Neural crest cell (in vitro differentiated cells): ENCODE measurements at regions not wholly inside any gene's neighbourhood (a gene's known extent, or its start where the extent isn't known, plus 50 kb on each side); places are given as distances from the start of the nearest gene placed in this dataset.
A peak's percentile ranks its signal among the peaks of the same experiment; 100 is the strongest.

Experiments used
- DNase-seq: peaks from one replicate; pipeline ENCODE4 v3.0.0; 2021; ENCODE audit warnings: low read depth, mixed read lengths, low spot score
- H3K27ac Mint-ChIP-seq: one replicate; pipeline ENCODE4 v1.8.0; 2021; ENCODE audit warnings: mild to moderate bottlenecking, mixed read lengths; ENCODE audit not compliant: unreplicated experiment
- H3K27me3 Mint-ChIP-seq: 2 replicates; pipeline ENCODE4 v1.8.0; 2021; ENCODE audit warnings: low read depth, mild to moderate bottlenecking, mixed read lengths
- H3K36me3 Mint-ChIP-seq: 2 replicates; pipeline ENCODE4 v1.8.0; 2021; ENCODE audit warnings: low read depth, mild to moderate bottlenecking, mixed read lengths
- H3K4me1 Mint-ChIP-seq: 2 replicates; pipeline ENCODE4 v1.8.0; 2021; ENCODE audit warnings: mixed read lengths
- H3K4me3 Mint-ChIP-seq: one replicate; pipeline ENCODE4 v1.8.0; 2021; ENCODE audit warnings: mild to moderate bottlenecking, mixed read lengths
- H3K9me3 Mint-ChIP-seq: 2 replicates; pipeline ENCODE4 v1.8.0; 2021; ENCODE audit warnings: mixed read lengths
- TF ChIP-seq, protein P1 (sequence below): fragments of 200-600 bp; sonication (generic); conservative IDR thresholded peaks from 2 replicates; pipeline ENCODE4 v1.5.0; 2021; ENCODE audit warnings: antibody characterized with exemption, mild to moderate bottlenecking

DNA sequence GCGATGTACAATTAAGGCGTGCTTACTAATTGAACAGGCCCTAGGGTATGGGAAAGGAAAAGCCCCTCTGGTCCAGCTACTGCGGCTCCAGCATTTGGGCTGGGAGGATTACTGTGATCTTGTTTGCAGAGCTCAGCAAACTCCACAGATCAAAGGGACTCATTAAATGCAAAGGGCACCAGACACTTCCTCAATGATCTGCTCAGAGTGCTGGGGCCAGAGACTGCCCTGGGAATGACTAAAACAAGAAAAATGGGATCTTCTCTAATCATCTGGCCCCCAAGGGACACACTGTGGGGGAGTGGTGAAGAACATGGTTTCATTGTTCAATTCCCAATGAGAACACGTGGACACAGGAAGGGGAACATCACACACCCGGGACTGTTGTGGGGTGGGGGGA is 85.0 kb downstream of the MARCHF4 start:
- no peaks in the 10 kb centered on the region for H3K36me3 Mint-ChIP-seq
- H3K9me3 Mint-ChIP-seq = no peaks in the 10 kb centered on the region
- no peaks in the 10 kb centered on the region for H3K27me3 Mint-ChIP-seq
- no peak overlapping the region for H3K27ac Mint-ChIP-seq
- TF ChIP-seq, protein P1, sequence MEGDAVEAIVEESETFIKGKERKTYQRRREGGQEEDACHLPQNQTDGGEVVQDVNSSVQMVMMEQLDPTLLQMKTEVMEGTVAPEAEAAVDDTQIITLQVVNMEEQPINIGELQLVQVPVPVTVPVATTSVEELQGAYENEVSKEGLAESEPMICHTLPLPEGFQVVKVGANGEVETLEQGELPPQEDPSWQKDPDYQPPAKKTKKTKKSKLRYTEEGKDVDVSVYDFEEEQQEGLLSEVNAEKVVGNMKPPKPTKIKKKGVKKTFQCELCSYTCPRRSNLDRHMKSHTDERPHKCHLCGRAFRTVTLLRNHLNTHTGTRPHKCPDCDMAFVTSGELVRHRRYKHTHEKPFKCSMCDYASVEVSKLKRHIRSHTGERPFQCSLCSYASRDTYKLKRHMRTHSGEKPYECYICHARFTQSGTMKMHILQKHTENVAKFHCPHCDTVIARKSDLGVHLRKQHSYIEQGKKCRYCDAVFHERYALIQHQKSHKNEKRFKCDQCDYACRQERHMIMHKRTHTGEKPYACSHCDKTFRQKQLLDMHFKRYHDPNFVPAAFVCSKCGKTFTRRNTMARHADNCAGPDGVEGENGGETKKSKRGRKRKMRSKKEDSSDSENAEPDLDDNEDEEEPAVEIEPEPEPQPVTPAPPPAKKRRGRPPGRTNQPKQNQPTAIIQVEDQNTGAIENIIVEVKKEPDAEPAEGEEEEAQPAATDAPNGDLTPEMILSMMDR = no peak
- DNase-seq = no peak
- H3K4me3 Mint-ChIP-seq = peak overlapping the region; percentile 39
- peaks cover 43% of the 10 kb centered on the region for H3K4me1 Mint-ChIP-seq

DNA sequence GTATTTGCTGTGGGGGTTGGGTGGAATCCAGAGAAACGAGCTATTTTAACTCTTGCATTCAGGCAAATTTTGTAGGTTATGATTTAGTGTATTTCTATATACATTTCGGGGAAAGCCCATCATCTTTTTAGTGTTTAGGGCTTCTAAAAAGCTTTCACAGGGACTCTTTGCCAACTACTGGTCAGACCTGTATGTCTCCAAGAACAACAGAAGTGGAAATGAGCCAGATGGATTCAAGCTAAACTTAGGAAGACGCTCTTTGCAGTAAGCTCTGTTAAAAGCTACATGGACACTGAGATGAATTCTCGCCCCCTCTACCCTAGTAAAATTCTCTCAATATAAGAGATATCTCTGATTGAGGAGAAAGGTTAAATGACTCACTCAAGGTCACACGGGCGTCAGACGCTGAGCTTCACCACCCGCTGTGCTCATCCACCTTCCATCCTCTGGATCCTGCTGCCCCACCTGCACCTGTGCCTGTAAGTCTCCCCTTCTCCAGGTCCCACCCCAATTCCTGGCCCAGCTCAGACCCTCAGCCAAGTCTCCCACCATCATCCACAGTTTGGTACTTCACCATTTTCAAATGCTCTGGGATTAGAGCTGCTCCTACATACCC is 85.6 kb downstream of the MARCHF4 start:
- H3K27ac Mint-ChIP-seq = peak overlapping the region; percentile 60
- no peak for DNase-seq
- H3K27me3 Mint-ChIP-seq = no peaks in the 10 kb centered on the region
- TF ChIP-seq, protein P1 = no peak
- H3K4me1 Mint-ChIP-seq = peaks cover 48% of the 10 kb centered on the region
- peak overlapping the region; percentile 39 for H3K4me3 Mint-ChIP-seq
- no peaks in the 10 kb centered on the region for H3K36me3 Mint-ChIP-seq
- H3K9me3 Mint-ChIP-seq = no peaks in the 10 kb centered on the region

DNA sequence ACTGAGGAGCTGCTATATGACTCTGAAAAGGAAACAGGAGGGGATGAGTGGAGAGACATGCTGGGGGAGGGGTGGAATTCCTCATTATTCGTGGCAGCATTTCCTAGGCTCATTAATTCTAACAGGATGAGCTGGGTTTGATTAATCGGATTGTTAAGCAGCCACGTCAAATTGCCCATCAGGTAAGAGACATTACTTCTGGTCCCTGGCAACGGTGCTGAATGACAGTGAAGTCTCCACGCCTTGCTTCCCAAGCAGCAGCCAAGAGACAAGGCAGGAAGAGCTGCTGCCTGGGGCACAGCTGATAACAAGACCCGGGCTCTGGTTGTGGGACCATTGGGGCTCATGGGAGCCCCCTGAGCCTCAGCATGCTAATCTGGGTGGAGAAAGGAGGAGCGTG is 86.6 kb downstream of the MARCHF4 start:
- H3K27ac Mint-ChIP-seq = no peak overlapping the region
- H3K36me3 Mint-ChIP-seq = no peaks in the 10 kb centered on the region
- H3K27me3 Mint-ChIP-seq = no peaks in the 10 kb centered on the region
- no peak for DNase-seq
- H3K9me3 Mint-ChIP-seq = no peaks in the 10 kb centered on the region
- H3K4me1 Mint-ChIP-seq = peaks cover 53% of the 10 kb centered on the region
- TF ChIP-seq, protein P1 = no peak
- no peak overlapping the region for H3K4me3 Mint-ChIP-seq

DNA sequence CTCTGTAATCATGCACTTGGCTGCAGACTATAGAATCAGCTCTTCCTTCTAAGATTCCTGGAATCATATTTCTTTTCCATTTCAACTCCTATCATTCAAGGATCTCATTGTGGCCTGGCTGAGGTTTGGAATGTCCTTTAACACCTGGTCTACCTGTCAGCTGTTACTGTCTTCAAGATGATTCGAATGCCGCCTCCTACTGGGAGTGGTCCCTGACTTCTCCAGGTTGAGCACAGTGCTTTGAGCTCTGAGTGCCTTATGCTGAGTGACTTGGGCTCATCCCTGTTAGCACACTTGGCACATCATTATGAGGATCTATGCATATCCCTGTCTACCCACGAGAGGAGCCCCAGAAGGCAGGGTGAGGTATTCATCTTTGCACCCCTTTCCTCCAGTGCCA is 87.6 kb downstream of the MARCHF4 start:
- Mint-ChIP-seq H3K4me3 (no peak overlapping the region), H3K9me3 (no peaks in the 10 kb centered on the region), H3K27me3 (no peaks in the 10 kb centered on the region), H3K36me3 (no peaks in the 10 kb centered on the region), H3K4me1 (peaks cover 53% of the 10 kb centered on the region), H3K27ac (no peak overlapping the region)
- DNase-seq = no peak
- TF ChIP-seq, protein P1 = no peak

DNA sequence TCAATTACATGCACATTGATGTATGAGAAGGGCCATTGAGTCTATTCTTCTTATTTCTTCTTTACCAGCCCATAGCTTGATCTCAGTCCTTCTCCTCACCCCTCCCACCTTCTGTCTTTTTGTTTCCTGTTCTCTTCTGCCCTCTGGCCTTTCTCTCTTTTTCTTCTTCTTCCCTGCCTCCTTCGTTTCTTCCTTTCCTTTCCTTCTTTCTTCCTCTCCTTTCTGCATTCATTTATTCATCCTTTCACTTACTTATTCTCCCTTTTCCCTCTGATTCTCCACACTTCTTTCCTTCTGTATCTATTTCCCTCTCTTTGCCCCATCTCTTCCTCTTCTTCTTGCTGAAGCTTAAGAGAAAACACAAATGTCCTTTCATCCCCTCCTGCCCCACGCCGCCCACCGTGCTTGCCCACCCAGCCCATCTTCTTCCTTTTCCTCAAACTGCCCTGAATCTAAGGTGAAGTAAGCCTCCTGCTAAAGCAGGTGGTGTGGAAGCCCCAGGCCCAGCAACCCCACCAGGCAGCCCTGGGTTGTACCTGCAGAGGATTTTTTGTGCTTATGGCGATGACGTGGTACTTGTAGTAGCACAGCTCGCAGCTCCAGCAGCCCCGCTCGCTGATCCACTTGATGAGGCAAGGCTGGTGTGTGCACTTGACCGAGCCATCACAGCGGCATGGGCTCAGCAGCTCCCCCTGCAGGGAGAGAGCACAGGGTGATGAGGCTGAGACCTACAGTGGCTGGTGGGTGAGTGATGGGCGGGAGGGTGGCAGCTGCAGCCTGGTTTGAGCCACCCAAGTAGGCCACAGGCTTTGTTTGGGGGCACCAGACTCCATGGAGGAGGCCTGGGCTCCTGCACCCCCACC is 89.0 kb downstream of the MARCHF4 start:
- H3K36me3 Mint-ChIP-seq = no peaks in the 10 kb centered on the region
- peak overlapping the region; percentile 59 for H3K27ac Mint-ChIP-seq
- H3K9me3 Mint-ChIP-seq = no peaks in the 10 kb centered on the region
- peaks cover 55% of the 10 kb centered on the region for H3K4me1 Mint-ChIP-seq
- H3K4me3 Mint-ChIP-seq = no peak overlapping the region
- no peaks in the 10 kb centered on the region for H3K27me3 Mint-ChIP-seq
- DNase-seq = peak; percentile 22
- TF ChIP-seq, protein P1 = peak; percentile 38
